B cell (primary cell): ENCODE measurements at regions not wholly inside any gene's neighbourhood (a gene's known extent, or its start where the extent isn't known, plus 50 kb on each side); places are given as distances from the start of the nearest gene placed in this dataset.

Experiments
- ATAC-seq: fragments of 200-7000 bp; cut with Tn5 transposase; one replicate; pipeline ENCODE4 v1.10.0; 2021; ENCODE audit warnings: low read depth, mild to moderate bottlenecking, moderate number of reproducible peaks, moderate library complexity
- CTCF ChIA-PET: fragments of 350-600 bp; sonication (Branson Sonifier 250); formaldehyde crosslinking; loops from one replicate; lab custom pipeline; 2021; ENCODE audit warnings: antibody characterized with exemption, inconsistent platforms; lab: Charles Lee
- POLR2A ChIA-PET: fragments of 350-600 bp; sonication (Branson Sonifier 250); formaldehyde crosslinking; loops from one replicate; lab custom pipeline; 2021; ENCODE audit warnings: antibody characterized with exemption; lab: Charles Lee
- DNase-seq: peaks from one replicate; pipeline ENCODE4 v3.0.0; 2013
- H2AFZ ChIP-seq: 2 replicates; pipeline ENCODE4 v1.6.1; 2012; ENCODE audit warnings: mild to moderate bottlenecking, low read depth, low read length; ENCODE audit not compliant: insufficient read depth, poor library complexity, severe bottlenecking
- H3K27ac ChIP-seq, 2 donors: 1 replicate in 1 of 2; 2 replicates in 1 of 2; pipeline ENCODE4 v1.5.1; 2012 to 2013; ENCODE audit warnings: low read length in 2 of 2, mild to moderate bottlenecking in 2 of 2, moderate library complexity in 1 of 2
- H3K27me3 ChIP-seq, 4 experiments: fragments of 200-600 bp in 1 of 4; sonication (generic) in 1 of 4; replicated peaks in 1 of 4; 1 replicate in 2 of 4; 2 replicates in 2 of 4; pipeline versions ENCODE4 v1.6.1 to v1.7.0; 2013 to 2016; ENCODE audit warnings: low read length in 3 of 4, mild to moderate bottlenecking in 2 of 4, mixed read lengths in 1 of 4, moderate library complexity in 1 of 4; ENCODE audit not compliant: insufficient read depth in 4 of 4, control insufficient read depth in 3 of 4; ENCODE audit errors: control extremely low read depth in 1 of 4
- H3K36me3 ChIP-seq, 2 experiments: replicated peaks in 1 of 2; 1 replicate in 1 of 2; 2 replicates in 1 of 2; pipeline versions ENCODE4 v1.6.1 to v1.7.1; 2013; ENCODE audit warnings: low read length in 1 of 2; ENCODE audit not compliant: insufficient read depth in 2 of 2, control insufficient read depth in 1 of 2; ENCODE audit errors: control extremely low read depth in 1 of 2, extremely low read depth in 1 of 2
- H3K4me1 ChIP-seq, 2 donors: fragments of 200-600 bp in 1 of 2; sonication (generic) in 1 of 2; 1 replicate in 1 of 2; 2 replicates in 1 of 2; pipeline versions ENCODE4 v1.5.1 to v1.6.1; 2013 to 2017; ENCODE audit warnings: low read length in 2 of 2; ENCODE audit not compliant: control insufficient read depth in 2 of 2, insufficient read depth in 2 of 2
- H3K4me2 ChIP-seq: replicated peaks from 2 replicates; pipeline ENCODE3; 2012; ENCODE audit warnings: mild to moderate bottlenecking, low read depth, low read length; ENCODE audit not compliant: poor library complexity, severe bottlenecking
- H3K4me3 ChIP-seq, 5 experiments: fragments of 200-600 bp in 1 of 5; sonication (generic) in 1 of 5; 1 replicate in 3 of 5; 2 replicates in 2 of 5; pipeline versions ENCODE4 v1.5.1 to v1.7.0; 2011 to 2016; ENCODE audit warnings: low read length in 4 of 5, mild to moderate bottlenecking in 4 of 5, low read depth in 2 of 5, control low read depth in 1 of 5, moderate library complexity in 1 of 5; ENCODE audit not compliant: insufficient read depth in 1 of 5; ENCODE audit errors: control extremely low read depth in 1 of 5, extremely low read depth in 1 of 5
- H3K79me2 ChIP-seq: fragments of 200-600 bp; sonication (generic); one replicate; pipeline ENCODE4 v1.6.0; 2016; ENCODE audit warnings: low read length; ENCODE audit not compliant: control insufficient read depth, insufficient read depth
- H3K9ac ChIP-seq: fragments of 200-600 bp; sonication (generic); 2 replicates; pipeline ENCODE4 v1.6.1; 2017; ENCODE audit warnings: mild to moderate bottlenecking, low read length, moderate library complexity
- H3K9me3 ChIP-seq, 3 donors: one replicate each; pipeline versions ENCODE4 v1.6.1 to v1.7.1; 2013; ENCODE audit warnings: low read length in 2 of 3; ENCODE audit not compliant: control insufficient read depth in 2 of 3, insufficient read depth in 1 of 3; ENCODE audit errors: control extremely low read depth in 1 of 3
- H4K20me1 ChIP-seq: 2 replicates; pipeline ENCODE4 v1.6.0; 2012; ENCODE audit warnings: mild to moderate bottlenecking, low read length; ENCODE audit not compliant: insufficient read depth, control insufficient read depth, poor library complexity, severe bottlenecking
- H3K27ac Mint-ChIP-seq: one replicate; pipeline ENCODE4 v1.8.0; 2021; ENCODE audit warnings: mixed read lengths
- H3K27me3 Mint-ChIP-seq: one replicate; pipeline ENCODE4 v1.8.0; 2021; ENCODE audit warnings: mixed read lengths
- H3K4me1 Mint-ChIP-seq: one replicate; pipeline ENCODE4 v1.8.0; 2021; ENCODE audit warnings: mixed read lengths
- H3K4me3 Mint-ChIP-seq: one replicate; pipeline ENCODE4 v1.8.0; 2021; ENCODE audit warnings: mixed read lengths
- H3K9me3 Mint-ChIP-seq: one replicate; pipeline ENCODE4 v1.8.0; 2022; ENCODE audit warnings: mixed read lengths; ENCODE audit not compliant: insufficient read depth
- CTCF ChIP-seq: fragments of 200-600 bp; IDR thresholded peaks from one replicate; pipeline ENCODE4 v1.8.0; 2022; ENCODE audit warnings: antibody characterized with exemption, mild to moderate bottlenecking
- EZH2 ChIP-seq: IDR thresholded peaks from 2 replicates; pipeline ENCODE4 v1.6.1; 2012; ENCODE audit warnings: borderline replicate concordance, low read depth, mild to moderate bottlenecking, moderate library complexity, low read length; ENCODE audit not compliant: insufficient read depth, poor library complexity, severe bottlenecking
- WGBS: methylation state at CpG from one replicate; pipeline ENCODE4 v1.1.5; 2013; ENCODE audit warnings: missing lambda C conversion rate; ENCODE audit not compliant: insufficient coverage; 5-methylcytosine and 5-hydroxymethylcytosine counted together
- intact Hi-C: fragments of 100-400 bp; cut with micrococcal nuclease; formaldehyde crosslinking; loops from one replicate; pipeline ENCODE4 v1.10.0; 2022

- Histone ChIP-seq H3K4me2 (no peak overlapping the region), H3K9ac (no peak overlapping the region), H3K4me3 (no peak overlapping the region), H3K9me3 (no peaks in the 10 kb centered on the region), H3K36me3 (no peaks in the 10 kb centered on the region), H3K79me2 (no peaks in the 10 kb centered on the region), H4K20me1 (no peaks in the 10 kb centered on the region), H3K27me3 (no peaks in the 10 kb centered on the region), H3K4me1 (peaks cover 2 to 20% of the 10 kb centered on the region in 2 donors), H3K27ac (no peak overlapping the region), H2AFZ (no peak overlapping the region)
- no peak overlapping the region for H3K27ac Mint-ChIP-seq
- ATAC-seq (no peak), DNase-seq (no peak)
- H3K9me3 Mint-ChIP-seq = no peaks in the 10 kb centered on the region
- peaks cover 23% of the 10 kb centered on the region for H3K4me1 Mint-ChIP-seq
- no peak for TF ChIP-seq CTCF
- no peak for TF ChIP-seq EZH2
- 83% methylated on average over 7 of the region's 7 CpGs for WGBS
- intact Hi-C loops = no loop called here
- ChIA-PET CTCF (no interaction called here), POLR2A (no interaction called here)
- peak overlapping the region; percentile 9 for H3K4me3 Mint-ChIP-seq
- no peaks in the 10 kb centered on the region for H3K27me3 Mint-ChIP-seq
Observed at GRCh38 chr3:59385547-59385946, 335.7 kb upstream of the CFAP20DC start.

GRCh38 chr3:59381282-59381681 lies 331.5 kb upstream of the CFAP20DC start:
- no peak for DNase-seq
- Histone ChIP-seq H3K27me3 (no peaks in the 10 kb centered on the region), H3K79me2 (no peaks in the 10 kb centered on the region), H3K4me1 (peaks cover 0 to 9% of the 10 kb centered on the region in 2 donors), H3K4me3 (no peak overlapping the region), H3K9me3 (no peaks in the 10 kb centered on the region), H3K9ac (no peak overlapping the region), H3K4me2 (no peak overlapping the region), H3K36me3 (no peaks in the 10 kb centered on the region), H2AFZ (no peak overlapping the region), H4K20me1 (no peaks in the 10 kb centered on the region), H3K27ac (no peak overlapping the region)
- no peak for TF ChIP-seq EZH2
- TF ChIP-seq CTCF = no peak
- H3K4me3 Mint-ChIP-seq = no peak overlapping the region
- no peaks in the 10 kb centered on the region for H3K27me3 Mint-ChIP-seq
- peaks cover 12% of the 10 kb centered on the region for H3K4me1 Mint-ChIP-seq
- ATAC-seq = no peak
- ChIA-PET CTCF (no interaction called here), POLR2A (no interaction called here)
- intact Hi-C loops = no loop called here
- WGBS = 100% methylated on average over 1 of the region's 2 CpGs
- H3K27ac Mint-ChIP-seq = no peak overlapping the region
- no peaks in the 10 kb centered on the region for H3K9me3 Mint-ChIP-seq
